ENCODE measurements at regions not wholly inside any gene's neighbourhood (a gene's known extent, or its start where the extent isn't known, plus 50 kb on each side); places are given as distances from the start of the nearest gene placed in this dataset.
"Not testable (repeated sequence)": the region's sequence is repeated elsewhere in the genome, so short reads cannot be mapped to it uniquely, and the experiment has no call there.

DNA sequence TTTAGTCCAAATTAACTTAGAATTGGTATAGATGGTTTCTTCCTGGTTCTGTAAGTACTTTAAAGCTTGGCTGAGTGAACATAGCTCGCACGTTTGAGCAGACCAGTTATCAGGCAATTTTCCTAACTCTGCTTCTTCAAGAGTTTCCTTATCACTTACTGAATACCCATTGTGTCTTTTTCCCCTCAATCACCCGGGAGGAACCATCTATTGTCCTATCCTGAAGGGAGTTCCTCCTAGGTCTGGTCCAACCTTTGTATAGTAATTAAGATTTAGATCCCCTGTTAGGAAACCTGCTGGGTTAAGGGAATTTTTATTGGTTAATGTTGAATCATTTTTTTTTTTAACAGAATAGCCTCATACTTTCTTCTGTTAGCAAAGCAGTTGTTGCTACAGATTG lies 1215.0 kb upstream of the ATXN8OS start:
- TF ChIP-seq EZH2 (IDR thresholded peaks at IDR 0.05; ENCODE audit: low read length, unreplicated experiment) = not testable (repeated sequence)
- TF ChIP-seq, protein P1, sequence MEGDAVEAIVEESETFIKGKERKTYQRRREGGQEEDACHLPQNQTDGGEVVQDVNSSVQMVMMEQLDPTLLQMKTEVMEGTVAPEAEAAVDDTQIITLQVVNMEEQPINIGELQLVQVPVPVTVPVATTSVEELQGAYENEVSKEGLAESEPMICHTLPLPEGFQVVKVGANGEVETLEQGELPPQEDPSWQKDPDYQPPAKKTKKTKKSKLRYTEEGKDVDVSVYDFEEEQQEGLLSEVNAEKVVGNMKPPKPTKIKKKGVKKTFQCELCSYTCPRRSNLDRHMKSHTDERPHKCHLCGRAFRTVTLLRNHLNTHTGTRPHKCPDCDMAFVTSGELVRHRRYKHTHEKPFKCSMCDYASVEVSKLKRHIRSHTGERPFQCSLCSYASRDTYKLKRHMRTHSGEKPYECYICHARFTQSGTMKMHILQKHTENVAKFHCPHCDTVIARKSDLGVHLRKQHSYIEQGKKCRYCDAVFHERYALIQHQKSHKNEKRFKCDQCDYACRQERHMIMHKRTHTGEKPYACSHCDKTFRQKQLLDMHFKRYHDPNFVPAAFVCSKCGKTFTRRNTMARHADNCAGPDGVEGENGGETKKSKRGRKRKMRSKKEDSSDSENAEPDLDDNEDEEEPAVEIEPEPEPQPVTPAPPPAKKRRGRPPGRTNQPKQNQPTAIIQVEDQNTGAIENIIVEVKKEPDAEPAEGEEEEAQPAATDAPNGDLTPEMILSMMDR (conservative IDR thresholded peaks at IDR 0.05; ENCODE audit: low read depth, low read length) = not testable (repeated sequence)

Measured in PC-3 (cell line).